ENCODE measurements at regions not wholly inside any gene's neighbourhood (a gene's known extent, or its start where the extent isn't known, plus 50 kb on each side); places are given as distances from the start of the nearest gene placed in this dataset.

- Histone ChIP-seq H3K36me3 (no peaks in the 10 kb centered on the region), H3K27me3 (no peaks in the 10 kb centered on the region), H3K4me1 (no peaks in the 10 kb centered on the region), H3K9me3 (no peaks in the 10 kb centered on the region), H3K4me3 (no peak overlapping the region), H3K27ac (no peak overlapping the region)
- DNase-seq (ENCODE audit: low spot score in 2 of 2), result no peak
- intact Hi-C loops (cut with DNase I), result no loop called here
- no peak for TF ChIP-seq CTCF (IDR thresholded peaks at IDR 0.05)
Observed at GRCh38 chr4:124854968-124855367, 142.4 kb upstream of the ANKRD50 start.

GRCh38 chr4:124851741-124852140 is 139.2 kb upstream of the ANKRD50 start:
- Histone ChIP-seq H3K4me3 (no peak overlapping the region), H3K9me3 (no peaks in the 10 kb centered on the region), H3K4me1 (no peaks in the 10 kb centered on the region), H3K36me3 (no peaks in the 10 kb centered on the region), H3K27me3 (no peaks in the 10 kb centered on the region), H3K27ac (no peak overlapping the region)
- intact Hi-C loops (cut with DNase I), result no loop called here
- DNase-seq (ENCODE audit: low spot score in 2 of 2), result no peak
- no peak for TF ChIP-seq CTCF (IDR thresholded peaks at IDR 0.05)

- H3K9me3 ChIP-seq, result no peaks in the 10 kb centered on the region
- H3K36me3 ChIP-seq, result no peaks in the 10 kb centered on the region
- no peak for DNase-seq (ENCODE audit: low spot score in 2 of 2)
- no peak overlapping the region for H3K4me3 ChIP-seq
- H3K27ac ChIP-seq, result no peak overlapping the region
- TF ChIP-seq CTCF (IDR thresholded peaks at IDR 0.05), result no peak
- no peaks in the 10 kb centered on the region for H3K4me1 ChIP-seq
- no peaks in the 10 kb centered on the region for H3K27me3 ChIP-seq
- intact Hi-C loops (cut with DNase I), result no loop called here
Observed at GRCh38 chr4:124846306-124846705, 133.8 kb upstream of the ANKRD50 start.

- Histone ChIP-seq H3K4me1 (no peaks in the 10 kb centered on the region), H3K4me3 (no peak overlapping the region), H3K9me3 (peaks cover 6 to 31% of the 10 kb centered on the region in 2 donors), H3K27ac (no peak overlapping the region), H3K27me3 (no peaks in the 10 kb centered on the region), H3K36me3 (no peaks in the 10 kb centered on the region)
- DNase-seq (ENCODE audit: low spot score in 2 of 2), result no peak
- no peak for TF ChIP-seq CTCF (IDR thresholded peaks at IDR 0.05)
- intact Hi-C loops (cut with DNase I), result no loop called here
Observed at GRCh38 chr4:124839786-124840390, 127.4 kb upstream of the ANKRD50 start.

- Histone ChIP-seq H3K27me3 (no peaks in the 10 kb centered on the region), H3K27ac (no peak overlapping the region), H3K4me1 (no peaks in the 10 kb centered on the region), H3K4me3 (no peak overlapping the region), H3K9me3 (peaks cover 0 to 12% of the 10 kb centered on the region in 2 donors), H3K36me3 (no peaks in the 10 kb centered on the region)
- no peak for TF ChIP-seq CTCF (IDR thresholded peaks at IDR 0.05)
- intact Hi-C loops (cut with DNase I), result no loop called here
- no peak for DNase-seq (ENCODE audit: low spot score in 2 of 2)
Observed at GRCh38 chr4:124833831-124834505, 121.4 kb upstream of the ANKRD50 start.
